B cell (primary cell): ENCODE measurements at regions not wholly inside any gene's neighbourhood (a gene's known extent, or its start where the extent isn't known, plus 50 kb on each side); places are given as distances from the start of the nearest gene placed in this dataset.

Experiments
- ATAC-seq: fragments of 200-7000 bp; cut with Tn5 transposase; one replicate; pipeline ENCODE4 v1.10.0; 2021; ENCODE audit warnings: low read depth, mild to moderate bottlenecking, moderate number of reproducible peaks, moderate library complexity
- CTCF ChIA-PET: fragments of 350-600 bp; sonication (Branson Sonifier 250); formaldehyde crosslinking; loops from one replicate; lab custom pipeline; 2021; ENCODE audit warnings: antibody characterized with exemption, inconsistent platforms; lab: Charles Lee
- POLR2A ChIA-PET: fragments of 350-600 bp; sonication (Branson Sonifier 250); formaldehyde crosslinking; loops from one replicate; lab custom pipeline; 2021; ENCODE audit warnings: antibody characterized with exemption; lab: Charles Lee
- DNase-seq: peaks from one replicate; pipeline ENCODE4 v3.0.0; 2013
- H2AFZ ChIP-seq: 2 replicates; pipeline ENCODE4 v1.6.1; 2012; ENCODE audit warnings: mild to moderate bottlenecking, low read depth, low read length; ENCODE audit not compliant: insufficient read depth, poor library complexity, severe bottlenecking
- H3K27ac ChIP-seq, 2 donors: 1 replicate in 1 of 2; 2 replicates in 1 of 2; pipeline ENCODE4 v1.5.1; 2012 to 2013; ENCODE audit warnings: low read length in 2 of 2, mild to moderate bottlenecking in 2 of 2, moderate library complexity in 1 of 2
- H3K27me3 ChIP-seq, 4 experiments: fragments of 200-600 bp in 1 of 4; sonication (generic) in 1 of 4; replicated peaks in 1 of 4; 1 replicate in 2 of 4; 2 replicates in 2 of 4; pipeline versions ENCODE4 v1.6.1 to v1.7.0; 2013 to 2016; ENCODE audit warnings: low read length in 3 of 4, mild to moderate bottlenecking in 2 of 4, mixed read lengths in 1 of 4, moderate library complexity in 1 of 4; ENCODE audit not compliant: insufficient read depth in 4 of 4, control insufficient read depth in 3 of 4; ENCODE audit errors: control extremely low read depth in 1 of 4
- H3K36me3 ChIP-seq, 2 experiments: replicated peaks in 1 of 2; 1 replicate in 1 of 2; 2 replicates in 1 of 2; pipeline versions ENCODE4 v1.6.1 to v1.7.1; 2013; ENCODE audit warnings: low read length in 1 of 2; ENCODE audit not compliant: insufficient read depth in 2 of 2, control insufficient read depth in 1 of 2; ENCODE audit errors: control extremely low read depth in 1 of 2, extremely low read depth in 1 of 2
- H3K4me1 ChIP-seq, 2 donors: fragments of 200-600 bp in 1 of 2; sonication (generic) in 1 of 2; 1 replicate in 1 of 2; 2 replicates in 1 of 2; pipeline versions ENCODE4 v1.5.1 to v1.6.1; 2013 to 2017; ENCODE audit warnings: low read length in 2 of 2; ENCODE audit not compliant: control insufficient read depth in 2 of 2, insufficient read depth in 2 of 2
- H3K4me2 ChIP-seq: replicated peaks from 2 replicates; pipeline ENCODE3; 2012; ENCODE audit warnings: mild to moderate bottlenecking, low read depth, low read length; ENCODE audit not compliant: poor library complexity, severe bottlenecking
- H3K4me3 ChIP-seq, 5 experiments: fragments of 200-600 bp in 1 of 5; sonication (generic) in 1 of 5; 1 replicate in 3 of 5; 2 replicates in 2 of 5; pipeline versions ENCODE4 v1.5.1 to v1.7.0; 2011 to 2016; ENCODE audit warnings: low read length in 4 of 5, mild to moderate bottlenecking in 4 of 5, low read depth in 2 of 5, control low read depth in 1 of 5, moderate library complexity in 1 of 5; ENCODE audit not compliant: insufficient read depth in 1 of 5; ENCODE audit errors: control extremely low read depth in 1 of 5, extremely low read depth in 1 of 5
- H3K79me2 ChIP-seq: fragments of 200-600 bp; sonication (generic); one replicate; pipeline ENCODE4 v1.6.0; 2016; ENCODE audit warnings: low read length; ENCODE audit not compliant: control insufficient read depth, insufficient read depth
- H3K9ac ChIP-seq: fragments of 200-600 bp; sonication (generic); 2 replicates; pipeline ENCODE4 v1.6.1; 2017; ENCODE audit warnings: mild to moderate bottlenecking, low read length, moderate library complexity
- H3K9me3 ChIP-seq, 3 donors: one replicate each; pipeline versions ENCODE4 v1.6.1 to v1.7.1; 2013; ENCODE audit warnings: low read length in 2 of 3; ENCODE audit not compliant: control insufficient read depth in 2 of 3, insufficient read depth in 1 of 3; ENCODE audit errors: control extremely low read depth in 1 of 3
- H4K20me1 ChIP-seq: 2 replicates; pipeline ENCODE4 v1.6.0; 2012; ENCODE audit warnings: mild to moderate bottlenecking, low read length; ENCODE audit not compliant: insufficient read depth, control insufficient read depth, poor library complexity, severe bottlenecking
- H3K27ac Mint-ChIP-seq: one replicate; pipeline ENCODE4 v1.8.0; 2021; ENCODE audit warnings: mixed read lengths
- H3K27me3 Mint-ChIP-seq: one replicate; pipeline ENCODE4 v1.8.0; 2021; ENCODE audit warnings: mixed read lengths
- H3K4me1 Mint-ChIP-seq: one replicate; pipeline ENCODE4 v1.8.0; 2021; ENCODE audit warnings: mixed read lengths
- H3K4me3 Mint-ChIP-seq: one replicate; pipeline ENCODE4 v1.8.0; 2021; ENCODE audit warnings: mixed read lengths
- H3K9me3 Mint-ChIP-seq: one replicate; pipeline ENCODE4 v1.8.0; 2022; ENCODE audit warnings: mixed read lengths; ENCODE audit not compliant: insufficient read depth
- EZH2 ChIP-seq: IDR thresholded peaks from 2 replicates; pipeline ENCODE4 v1.6.1; 2012; ENCODE audit warnings: borderline replicate concordance, low read depth, mild to moderate bottlenecking, moderate library complexity, low read length; ENCODE audit not compliant: insufficient read depth, poor library complexity, severe bottlenecking
- WGBS: methylation state at CpG from one replicate; pipeline ENCODE4 v1.1.5; 2013; ENCODE audit warnings: missing lambda C conversion rate; ENCODE audit not compliant: insufficient coverage; 5-methylcytosine and 5-hydroxymethylcytosine counted together
- intact Hi-C: fragments of 100-400 bp; cut with micrococcal nuclease; formaldehyde crosslinking; loops from one replicate; pipeline ENCODE4 v1.10.0; 2022
- TF ChIP-seq, protein P1 (sequence below): fragments of 200-600 bp; IDR thresholded peaks from one replicate; pipeline ENCODE4 v1.8.0; 2022; ENCODE audit warnings: antibody characterized with exemption, mild to moderate bottlenecking

DNA sequence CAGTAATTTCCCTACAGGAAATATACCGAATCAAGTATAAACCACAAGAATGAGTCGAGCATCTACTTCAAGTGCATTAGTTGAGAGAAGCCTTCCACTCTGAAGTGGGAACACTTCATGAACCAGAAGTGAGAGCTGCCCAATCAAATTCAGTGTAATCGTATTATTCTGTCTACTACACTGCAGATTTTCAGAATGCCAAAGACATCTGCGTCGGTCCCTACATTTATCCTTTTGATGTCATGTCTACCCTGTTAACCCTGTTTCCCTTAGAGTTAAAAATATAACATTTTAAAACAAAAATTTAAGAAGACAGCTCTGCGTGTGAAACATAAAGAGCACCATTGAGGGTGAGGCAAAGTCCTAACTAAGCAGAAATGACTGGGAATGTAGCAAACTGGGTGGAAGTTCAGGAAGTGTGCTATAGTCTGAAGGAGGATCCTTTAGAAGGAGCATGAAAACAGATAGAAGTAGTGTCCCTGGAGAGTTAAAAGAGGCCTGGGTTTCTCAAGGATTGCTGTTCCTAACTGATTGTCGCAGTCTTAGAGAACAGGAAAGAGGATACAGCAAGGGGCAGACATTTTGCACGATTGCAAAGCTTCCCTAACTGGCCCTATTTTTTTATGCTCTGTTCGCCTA, 291.2 kb downstream of the PTPRC start:
- Histone ChIP-seq H3K36me3 (no peaks in the 10 kb centered on the region), H3K4me2 (peak overlapping the region; percentile 65), H3K9ac (peak overlapping the region; percentile 24), H3K4me3 (peak overlapping the region in 4 of 5 experiments; percentile 4 to 57 (median 30)), H4K20me1 (no peaks in the 10 kb centered on the region), H3K4me1 (peaks cover 17 to 36% of the 10 kb centered on the region in 2 donors), H3K27me3 (peaks cover 0 to under 1% (median 0%) of the 10 kb centered on the region in 4 experiments), H3K27ac (no peak overlapping the region), H3K79me2 (peaks cover 43% of the 10 kb centered on the region), H2AFZ (peak overlapping the region; percentile 20), H3K9me3 (no peaks in the 10 kb centered on the region)
- DNase-seq (peak; percentile 37), ATAC-seq (peak; percentile 41)
- Mint-ChIP-seq H3K4me3 (peak overlapping the region; percentile 51), H3K27ac (no peak overlapping the region), H3K27me3 (no peaks in the 10 kb centered on the region), H3K9me3 (no peaks in the 10 kb centered on the region), H3K4me1 (peaks cover 41% of the 10 kb centered on the region)
- 0% methylated on average over 1 of the region's 9 CpGs for WGBS
- no peak for TF ChIP-seq EZH2
- TF ChIP-seq, protein P1, sequence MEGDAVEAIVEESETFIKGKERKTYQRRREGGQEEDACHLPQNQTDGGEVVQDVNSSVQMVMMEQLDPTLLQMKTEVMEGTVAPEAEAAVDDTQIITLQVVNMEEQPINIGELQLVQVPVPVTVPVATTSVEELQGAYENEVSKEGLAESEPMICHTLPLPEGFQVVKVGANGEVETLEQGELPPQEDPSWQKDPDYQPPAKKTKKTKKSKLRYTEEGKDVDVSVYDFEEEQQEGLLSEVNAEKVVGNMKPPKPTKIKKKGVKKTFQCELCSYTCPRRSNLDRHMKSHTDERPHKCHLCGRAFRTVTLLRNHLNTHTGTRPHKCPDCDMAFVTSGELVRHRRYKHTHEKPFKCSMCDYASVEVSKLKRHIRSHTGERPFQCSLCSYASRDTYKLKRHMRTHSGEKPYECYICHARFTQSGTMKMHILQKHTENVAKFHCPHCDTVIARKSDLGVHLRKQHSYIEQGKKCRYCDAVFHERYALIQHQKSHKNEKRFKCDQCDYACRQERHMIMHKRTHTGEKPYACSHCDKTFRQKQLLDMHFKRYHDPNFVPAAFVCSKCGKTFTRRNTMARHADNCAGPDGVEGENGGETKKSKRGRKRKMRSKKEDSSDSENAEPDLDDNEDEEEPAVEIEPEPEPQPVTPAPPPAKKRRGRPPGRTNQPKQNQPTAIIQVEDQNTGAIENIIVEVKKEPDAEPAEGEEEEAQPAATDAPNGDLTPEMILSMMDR = no peak
- ChIA-PET POLR2A (no interaction called here), CTCF (no interaction called here)
- intact Hi-C loops = no loop called here

DNA sequence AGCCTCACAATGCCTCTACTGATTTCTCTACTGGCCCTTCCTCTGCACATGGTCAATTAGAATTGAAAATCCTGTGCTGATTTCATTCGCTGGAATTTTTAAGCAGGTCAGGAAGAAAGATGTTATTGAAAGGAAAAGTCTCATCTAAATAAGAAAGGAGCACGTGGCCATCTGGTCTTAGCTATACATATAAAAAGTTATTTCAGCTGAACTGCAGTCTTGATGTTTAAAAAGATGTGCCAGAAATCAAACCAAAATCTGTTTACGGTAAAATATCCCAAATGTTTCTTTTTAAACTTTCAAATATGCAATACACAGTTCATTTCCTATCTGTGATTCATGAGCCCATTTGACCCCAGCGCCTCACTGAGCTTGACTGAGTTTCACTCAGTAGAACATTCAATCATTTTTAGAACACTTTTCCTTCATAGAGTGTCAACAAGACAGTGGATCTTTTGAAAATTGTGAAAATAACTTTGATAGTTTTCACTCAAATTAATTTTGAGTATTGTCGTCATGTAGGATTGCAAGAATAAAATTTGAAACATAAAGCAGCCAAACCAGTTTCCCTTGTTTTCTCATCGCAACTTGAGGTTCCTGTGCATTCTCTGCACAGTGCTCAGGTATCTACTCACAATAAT, 293.6 kb downstream of the PTPRC start:
- Mint-ChIP-seq H3K4me3 (peak overlapping the region; percentile 76), H3K4me1 (peaks cover 43% of the 10 kb centered on the region), H3K27me3 (no peaks in the 10 kb centered on the region), H3K9me3 (no peaks in the 10 kb centered on the region), H3K27ac (peak overlapping the region; percentile 51)
- POLR2A ChIA-PET = interaction anchor here (0.6 kb wide), 1 partner anchor 63 kb away, joined by 3 read pairs; no protein-coding TSS in a partner anchor
- Histone ChIP-seq H3K4me1 (peaks cover 23 to 52% of the 10 kb centered on the region in 2 donors), H4K20me1 (no peaks in the 10 kb centered on the region), H3K4me2 (peak overlapping the region; percentile 70), H3K27ac (peak overlapping the region in 1 of 2 donors; percentile 21), H2AFZ (no peak overlapping the region), H3K79me2 (peaks cover 42% of the 10 kb centered on the region), H3K36me3 (no peaks in the 10 kb centered on the region), H3K4me3 (peak overlapping the region in 3 of 5 experiments; percentile 16 to 57 (median 42)), H3K9ac (peak overlapping the region; percentile 41), H3K9me3 (no peaks in the 10 kb centered on the region), H3K27me3 (peaks cover 0 to 5% (median 0%) of the 10 kb centered on the region in 4 experiments)
- peak; percentile 22 for DNase-seq
- no peak for ATAC-seq
- no peak for TF ChIP-seq EZH2
- TF ChIP-seq, protein P1 = no peak
- CTCF ChIA-PET = no interaction called here
- intact Hi-C loops = loop anchor here (2.0 kb wide), 1 partner anchor 14 kb away; no protein-coding TSS in a partner anchor
- 14% methylated on average over 2 of the region's 6 CpGs for WGBS
